ENCODE measurements at regions not wholly inside any gene's neighbourhood (a gene's known extent, or its start where the extent isn't known, plus 50 kb on each side); places are given as distances from the start of the nearest gene placed in this dataset.

GRCh38 chr11:110827276-110827675, 115.0 kb upstream of the ARHGAP20 start:
- no peaks in the 10 kb centered on the region for H3K4me1 ChIP-seq (ENCODE audit: insufficient read depth, low read length)
- no peak overlapping the region for H2BK5ac ChIP-seq (ENCODE audit: insufficient read length, low read length)
- no peaks in the 10 kb centered on the region for H3K79me1 ChIP-seq (ENCODE audit: insufficient read depth, low read depth, low read length, poor library complexity, severe bottlenecking)
- no peak overlapping the region for H3T11ph ChIP-seq (ENCODE audit: low read length)
- peak; percentile 44 for TF ChIP-seq CTCF (conservative IDR thresholded peaks at IDR 0.05)
- H3K18ac ChIP-seq (ENCODE audit: insufficient read length, low read depth, low read length), result no peak overlapping the region
- no peak overlapping the region for H2BK15ac ChIP-seq (ENCODE audit: low read depth, low read length)
- no peak overlapping the region for H4K5ac ChIP-seq (ENCODE audit: insufficient read length, low read depth, low read length)
- H2BK120ac ChIP-seq (ENCODE audit: low read depth, low read length, poor library complexity, severe bottlenecking), result no peak overlapping the region
- H3K79me2 ChIP-seq (ENCODE audit: insufficient read depth, low read length), result no peaks in the 10 kb centered on the region
- H4K8ac ChIP-seq (replicated peaks; ENCODE audit: insufficient read length, low read depth, low read length), result no peak overlapping the region
- H2BK20ac ChIP-seq (ENCODE audit: low read depth, low read length, poor library complexity, severe bottlenecking), result no peak overlapping the region
- H2AK5ac ChIP-seq (ENCODE audit: insufficient read length, low read length), result no peak overlapping the region
- no peak overlapping the region for H3K4ac ChIP-seq (ENCODE audit: low read depth, low read length)
- no peaks in the 10 kb centered on the region for H4K20me1 ChIP-seq (ENCODE audit: control insufficient read depth, insufficient read depth, insufficient read length)
- no peak overlapping the region for H2BK12ac ChIP-seq (ENCODE audit: insufficient read length, low read depth, low read length)
- no peak overlapping the region for H3K14ac ChIP-seq (ENCODE audit: insufficient read depth, low read length)
- Mint-ChIP-seq H3K36me3 (ENCODE audit: insufficient read depth in 1 of 3, low read depth in 3 of 3) (no peaks in the 10 kb centered on the region), H3K4me3 (no peak overlapping the region), H3K27me3 (ENCODE audit: low read depth) (no peaks in the 10 kb centered on the region), H3K4me1 (peaks cover 10 to 17% of the 10 kb centered on the region in 2 experiments), H3K27ac (no peak overlapping the region), H3K9me3 (no peaks in the 10 kb centered on the region)
- H3K9me3 ChIP-seq (ENCODE audit: control insufficient read depth, low read depth, low read length), result no peaks in the 10 kb centered on the region
- H4K91ac ChIP-seq (ENCODE audit: insufficient read length, low read depth, low read length), result no peak overlapping the region
- H3K23me2 ChIP-seq (ENCODE audit: insufficient read length, low read depth, low read length, poor library complexity, severe bottlenecking), result no peaks in the 10 kb centered on the region
- H3K56ac ChIP-seq (ENCODE audit: insufficient read length, low read depth, low read length), result no peak overlapping the region
- no peak for DNase-seq
- H3K9ac ChIP-seq (ENCODE audit: extremely low read depth, insufficient read length, low read length), result no peak overlapping the region
- H3K27me3 ChIP-seq (ENCODE audit: insufficient read depth, low read length), result no peaks in the 10 kb centered on the region
- no peak overlapping the region for H3K27ac ChIP-seq (ENCODE audit: insufficient read length, low read depth, low read length)
- WGBS (ENCODE audit: extremely low coverage, insufficient read length, low lambda C conversion rate), result no CpG with 5 or more reads among the region's 1 CpG
- no peak overlapping the region for H3K23ac ChIP-seq (ENCODE audit: insufficient read length, low read depth, low read length)
- H2AFZ ChIP-seq (ENCODE audit: low read length), result no peak overlapping the region
- H3K4me2 ChIP-seq (ENCODE audit: insufficient read depth, insufficient read length, low read length), result no peak overlapping the region
